Activated CD4-positive, alpha-beta T cell treated with anti-CD3 and anti-CD28 coated beads, Interleukin-2, amount 50 U/mL, for 48 hours (primary cell): ENCODE measurements at regions not wholly inside any gene's neighbourhood (a gene's known extent, or its start where the extent isn't known, plus 50 kb on each side); places are given as distances from the start of the nearest gene placed in this dataset.

Experiments used
- DNase-seq, 2 experiments: peaks; one replicate each; pipeline ENCODE4 v3.0.0-alpha.2; 2020

DNA sequence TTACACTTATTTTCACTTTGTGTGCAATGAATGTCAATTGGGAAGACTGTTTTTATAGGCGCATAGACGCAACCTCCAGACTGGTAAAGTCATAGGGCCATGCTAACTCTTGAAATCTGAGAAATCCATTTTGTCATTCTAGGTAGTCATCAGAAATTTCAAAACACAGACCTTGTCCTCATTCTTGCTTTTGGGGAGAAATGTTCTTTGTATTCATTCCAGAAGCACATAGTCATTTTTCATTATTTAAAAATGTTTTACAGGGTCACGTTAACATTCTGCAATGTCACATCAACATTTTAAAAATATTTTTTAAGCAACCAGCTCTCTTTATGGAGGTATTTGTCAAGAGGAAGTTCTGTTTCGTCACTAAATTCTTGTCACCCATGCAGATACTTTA, 898.4 kb downstream of the PDCD6IP start:
- DNase-seq, result no peak

DNA sequence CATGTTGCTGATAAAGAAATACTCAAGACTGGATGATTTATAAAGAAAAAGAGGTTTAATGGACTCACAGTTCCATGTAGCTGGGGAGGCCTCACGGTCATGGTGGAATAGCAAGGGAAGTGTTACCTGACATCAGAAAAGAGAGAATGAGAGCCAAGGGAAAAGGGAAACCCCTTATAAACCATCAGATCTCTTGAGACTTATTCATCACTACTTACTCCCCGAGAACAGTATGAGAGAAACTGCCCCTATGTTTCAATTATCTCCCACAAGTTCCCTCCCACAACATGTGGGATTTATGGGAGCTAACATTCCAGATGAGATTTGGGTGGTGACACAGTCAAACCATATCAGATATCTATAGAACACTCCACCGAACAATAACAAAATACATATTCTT, 904.6 kb downstream of the PDCD6IP start:
- DNase-seq, result no peak

DNA sequence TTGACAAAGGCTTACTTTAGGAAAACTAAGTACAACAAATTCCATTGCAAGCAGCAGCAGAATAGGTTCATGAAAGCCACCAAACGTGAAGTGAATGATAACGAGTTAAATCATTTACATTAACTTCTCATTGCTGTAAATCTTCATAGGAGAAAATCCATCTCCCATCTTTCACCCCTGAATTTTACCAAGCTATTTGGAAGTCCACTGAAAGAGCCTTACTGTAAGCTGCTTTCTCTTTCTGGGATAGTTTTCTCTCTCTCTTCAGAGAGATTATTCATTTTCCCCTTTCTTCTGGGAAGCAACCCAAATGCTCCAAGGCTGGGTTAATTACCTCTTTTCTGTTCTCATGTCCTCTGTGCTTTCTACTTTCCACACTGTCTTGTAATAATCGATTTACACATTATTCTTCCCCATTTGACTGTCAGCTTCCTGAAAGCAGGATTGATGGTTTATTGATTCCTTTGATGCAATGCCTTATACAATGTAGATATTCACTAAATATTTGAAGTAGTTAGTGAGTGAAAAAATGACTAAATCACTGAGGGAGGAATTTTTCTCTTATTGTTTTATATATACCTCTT, 914.3 kb upstream of the ARPP21 start:
- DNase-seq, result no peak

DNA sequence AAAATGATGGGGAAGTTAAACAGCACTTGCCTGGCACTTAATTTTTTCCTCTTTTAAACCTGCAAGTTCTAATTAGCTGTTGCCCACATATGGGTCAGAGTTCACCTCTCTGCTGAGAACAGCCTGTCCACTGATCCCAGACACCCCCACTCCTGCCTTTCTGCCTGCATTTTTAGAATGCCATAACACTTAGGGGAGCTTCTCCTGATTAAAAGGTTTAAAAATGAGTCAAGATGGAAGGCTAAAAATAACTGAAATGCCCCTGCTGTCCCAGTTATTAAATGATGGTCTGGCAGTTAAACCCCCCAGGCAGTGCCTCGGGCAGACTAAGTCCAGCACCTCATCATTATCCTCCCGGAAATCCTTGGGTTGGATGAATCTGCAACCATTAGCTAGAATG, 913.6 kb upstream of the ARPP21 start:
- DNase-seq, result no peak

DNA sequence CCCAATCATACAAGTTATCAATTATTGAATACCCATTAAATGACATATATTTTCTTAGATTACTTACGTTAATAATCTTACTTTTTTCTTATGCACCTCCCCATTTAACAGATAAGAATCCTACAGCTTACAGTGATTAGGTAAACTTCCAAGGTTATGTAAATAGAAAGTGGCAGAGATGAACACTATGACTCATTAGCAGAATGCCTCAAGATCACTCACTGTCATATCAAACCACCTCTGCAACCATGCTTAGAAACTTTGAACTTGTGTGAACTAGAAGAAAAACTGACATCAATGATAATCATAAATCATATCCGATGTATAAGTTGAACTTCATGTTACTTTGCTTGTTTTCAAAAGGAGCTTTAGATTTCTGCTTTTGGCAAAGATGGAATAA, 911.6 kb upstream of the ARPP21 start:
- DNase-seq, result no peak

DNA sequence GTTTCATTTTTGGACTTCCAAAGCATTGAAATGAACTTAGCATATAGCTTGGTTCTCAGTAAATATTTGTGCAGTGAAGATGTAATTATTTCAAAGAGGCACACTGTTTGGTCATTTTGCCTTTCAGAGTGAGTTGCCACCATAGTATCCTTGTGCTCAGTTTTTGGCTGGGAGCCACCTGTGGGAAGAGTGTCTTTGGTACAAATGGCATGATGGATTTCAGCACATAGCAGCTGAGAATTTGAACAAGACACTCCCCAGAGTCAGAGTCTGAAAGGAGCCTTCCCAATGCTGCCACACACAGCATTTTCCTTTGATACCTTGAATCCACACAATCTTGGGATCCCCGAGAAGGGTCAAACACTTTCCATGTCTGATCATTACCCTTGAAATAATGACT, 897.2 kb upstream of the ARPP21 start:
- no peak for DNase-seq

DNA sequence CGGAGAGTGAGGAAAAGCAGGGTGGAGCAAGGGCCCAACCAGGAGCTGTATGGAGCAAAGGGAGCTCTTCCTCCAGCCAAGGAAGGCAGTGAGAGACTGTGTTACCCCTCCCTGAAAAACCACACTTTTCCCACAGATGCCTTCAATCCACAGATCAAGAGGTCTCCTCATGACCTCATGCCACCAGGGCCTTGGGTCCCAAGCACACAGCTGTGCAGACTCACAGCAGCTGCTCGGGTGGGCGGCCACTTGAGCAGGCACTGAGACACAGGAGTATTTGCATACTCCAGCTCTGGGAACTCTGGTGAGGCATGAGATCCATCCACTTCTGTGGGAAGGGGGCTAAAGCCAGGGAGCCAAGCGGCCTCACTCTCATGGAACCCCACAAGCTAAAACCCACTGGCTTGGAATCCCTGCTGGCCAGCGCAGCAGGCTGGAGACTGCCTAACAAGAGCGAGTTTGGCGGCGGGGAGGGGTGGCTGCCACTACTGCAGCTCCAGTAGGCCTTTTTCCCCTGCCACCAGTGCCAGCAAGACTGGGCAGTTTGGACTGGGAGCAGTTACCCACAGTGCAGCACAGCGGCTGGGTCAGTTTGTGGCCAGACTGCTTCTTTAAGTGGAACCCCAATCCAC, 880.6 kb upstream of the ARPP21 start:
- no peak for DNase-seq

DNA sequence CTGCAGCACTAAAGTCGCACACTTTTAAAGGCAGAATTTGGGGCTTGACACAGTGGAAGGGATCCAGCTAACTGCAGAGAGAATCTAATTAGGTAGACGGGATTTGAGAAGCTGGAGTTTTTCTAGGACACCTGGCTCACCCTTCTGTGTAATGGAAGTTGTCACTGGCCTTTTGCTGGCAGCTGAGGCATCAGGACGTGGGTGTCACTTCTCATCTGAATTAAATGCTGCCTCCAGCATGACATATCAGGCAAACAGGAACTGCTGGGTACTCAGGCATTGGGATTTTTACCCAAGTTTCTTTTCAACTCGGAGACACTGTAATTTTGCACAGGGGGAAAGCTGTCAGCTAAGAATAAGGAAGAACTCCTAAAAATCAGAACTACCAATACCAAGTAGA, 861.9 kb upstream of the ARPP21 start:
- no peak for DNase-seq

DNA sequence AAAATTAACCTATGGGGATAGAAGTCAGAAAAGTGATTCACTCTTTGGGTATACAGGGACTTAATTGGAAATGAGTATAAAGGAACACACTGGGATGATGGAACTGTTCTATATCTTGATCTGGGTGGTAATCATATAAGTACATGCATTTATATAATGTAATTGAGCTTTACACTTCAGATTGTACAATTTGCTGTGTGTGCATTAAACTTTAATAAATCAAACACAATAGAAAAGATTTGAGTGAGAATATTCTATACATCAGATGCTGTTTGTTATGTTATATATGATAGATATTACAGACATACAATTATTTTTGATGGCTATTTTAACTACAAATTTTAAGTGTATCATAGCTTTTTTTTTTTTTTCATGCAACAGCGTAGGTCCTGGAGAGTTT, 860.2 kb upstream of the ARPP21 start:
- no peak for DNase-seq

DNA sequence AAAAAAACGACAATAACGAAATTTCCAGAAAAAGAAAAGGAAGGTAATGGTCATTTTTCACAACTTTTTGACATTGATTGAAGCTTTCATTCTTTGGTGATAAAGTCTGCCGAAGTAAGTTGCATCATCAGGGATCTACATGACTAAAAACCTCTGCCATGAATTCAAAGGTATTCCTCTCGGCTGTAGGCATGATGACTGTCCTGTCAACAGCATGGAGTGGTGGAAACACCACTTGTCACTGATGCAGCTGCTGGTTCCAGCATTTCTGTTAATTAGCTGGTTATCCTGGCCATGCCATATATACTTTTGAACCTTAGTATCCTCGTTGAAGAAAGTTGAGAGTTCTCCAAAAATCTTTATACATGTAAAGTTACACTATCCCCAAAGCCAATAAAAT, 859.0 kb upstream of the ARPP21 start:
- no peak for DNase-seq

DNA sequence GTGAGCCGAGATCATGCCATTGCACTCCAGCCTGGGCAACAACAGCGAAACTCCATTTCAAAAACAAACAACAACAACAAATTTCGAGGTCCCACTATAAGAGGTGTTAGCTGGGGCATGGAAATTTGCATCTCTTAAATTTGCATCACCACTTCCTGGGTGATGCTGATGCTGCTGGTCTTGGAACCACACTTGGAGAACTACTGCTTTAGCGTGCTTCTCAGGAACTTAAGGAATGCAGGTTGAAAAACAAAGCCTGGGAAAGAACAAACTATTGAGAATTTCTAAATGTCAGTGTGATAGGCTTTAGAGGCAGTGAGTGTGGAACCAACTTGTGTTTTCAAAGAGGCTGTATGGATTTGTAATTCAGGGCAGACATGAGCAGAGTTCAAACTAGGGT, 858.4 kb upstream of the ARPP21 start:
- DNase-seq, result no peak

DNA sequence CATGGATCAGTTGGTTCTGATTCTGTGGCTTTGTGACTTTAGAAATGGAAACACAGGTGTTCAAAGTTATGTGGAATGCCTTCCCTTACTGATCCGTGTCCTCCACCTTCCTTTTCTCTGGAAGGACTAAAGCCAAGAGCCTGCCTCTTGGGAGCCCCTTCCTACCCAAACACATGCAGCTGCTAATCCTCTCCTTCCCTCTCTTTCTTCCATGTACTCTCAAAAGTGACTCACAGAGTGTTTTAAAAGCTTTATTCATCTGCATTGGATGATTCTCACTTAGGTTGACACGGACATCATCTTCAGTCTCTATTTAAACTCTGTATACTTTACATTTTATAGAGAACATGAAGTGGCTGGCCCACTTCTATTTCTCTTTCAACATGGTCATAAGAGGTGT, 856.5 kb upstream of the ARPP21 start:
- no peak for DNase-seq

DNA sequence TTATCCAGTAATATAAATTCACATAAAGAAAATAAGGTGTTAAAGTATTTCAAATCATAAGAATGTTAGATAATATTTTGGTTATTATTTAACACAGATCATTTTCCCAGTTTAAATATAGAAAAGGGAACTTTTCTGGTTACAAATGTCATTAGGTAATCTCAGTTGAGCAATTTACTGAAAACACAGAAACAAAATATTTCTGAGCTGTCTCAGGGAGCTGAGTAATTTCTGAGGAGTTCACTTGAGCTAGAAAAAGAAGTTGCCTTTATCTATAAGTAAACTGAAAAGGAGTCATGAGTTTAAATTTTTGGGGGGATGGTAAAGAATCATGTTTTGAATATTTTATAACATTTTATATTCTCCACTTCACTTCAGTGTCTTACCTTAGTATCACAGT, 855.4 kb upstream of the ARPP21 start:
- DNase-seq, result no peak

DNA sequence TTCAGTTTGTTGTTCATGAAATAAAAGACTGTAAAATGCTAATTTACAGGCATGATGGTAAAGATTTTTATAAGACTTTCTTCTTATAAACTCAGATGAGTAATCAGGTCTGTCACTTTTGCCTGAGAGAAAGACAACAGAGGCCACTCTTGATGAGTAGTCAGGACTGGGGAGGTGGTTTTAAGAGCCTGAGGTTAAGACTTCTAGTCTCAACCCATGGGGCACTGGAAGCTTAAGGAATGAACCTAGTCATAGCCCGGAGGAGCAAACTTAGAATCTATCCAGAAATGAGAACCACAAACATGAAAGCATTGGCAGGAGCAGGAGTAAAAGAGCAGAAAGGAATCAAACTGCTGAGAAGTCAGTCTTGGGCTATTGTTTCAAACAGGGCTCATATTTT, 846.3 kb upstream of the ARPP21 start:
- DNase-seq, result no peak

DNA sequence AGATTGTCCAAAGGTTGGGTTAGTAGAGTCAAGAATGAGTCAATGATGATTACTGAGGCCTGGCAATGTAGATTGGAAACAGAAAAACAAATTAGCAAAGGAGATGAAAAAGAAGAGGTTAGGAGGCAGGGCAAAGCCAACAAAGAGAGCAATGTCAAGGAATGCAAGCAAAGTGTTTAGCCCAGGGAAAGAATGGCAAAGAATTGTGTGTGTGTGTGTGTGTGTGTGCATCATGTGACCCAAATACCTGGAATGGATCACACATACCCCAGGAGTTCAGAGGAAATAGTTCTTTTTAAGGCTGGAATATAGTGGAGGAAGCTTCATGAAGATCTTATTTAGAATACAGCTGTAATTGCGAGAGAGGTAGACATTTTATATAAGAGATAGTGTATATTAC, 831.7 kb upstream of the ARPP21 start:
- DNase-seq, result no peak

DNA sequence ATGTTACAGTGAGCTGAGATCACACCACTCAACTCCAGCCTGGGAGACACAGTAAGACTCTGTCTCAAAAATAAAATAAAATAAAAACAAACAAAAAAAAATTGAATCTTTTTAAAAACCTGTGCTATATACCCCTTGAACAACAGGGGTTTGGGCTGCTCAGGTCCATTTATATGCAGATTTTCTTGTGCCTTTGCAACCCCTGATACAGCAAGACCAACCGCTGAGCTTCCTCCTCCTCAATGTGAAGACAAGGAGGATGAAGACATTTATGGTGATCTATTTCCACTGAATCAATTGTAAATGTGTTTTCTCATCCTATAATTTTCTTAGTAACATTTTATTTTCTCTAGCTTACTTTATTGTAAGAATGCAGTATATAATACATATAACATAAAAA, 831.0 kb upstream of the ARPP21 start:
- no peak for DNase-seq

DNA sequence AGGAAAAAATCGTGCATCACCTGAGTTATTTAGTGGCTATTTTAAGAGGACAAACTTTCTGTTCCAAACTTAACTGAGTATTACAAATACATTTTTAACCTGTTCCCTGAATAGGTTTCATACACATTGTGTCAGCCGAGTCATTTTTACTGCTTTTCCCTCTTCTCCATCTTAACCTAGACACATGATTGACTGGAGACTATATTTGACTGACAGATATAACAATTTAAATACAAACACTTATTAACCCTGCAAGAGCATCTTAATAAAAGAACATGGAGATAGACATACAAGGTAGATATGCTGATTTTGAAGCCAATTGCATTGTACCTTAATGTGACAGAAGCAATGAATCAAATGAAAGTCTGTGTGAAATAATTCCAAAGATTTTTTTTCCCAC, 810.5 kb upstream of the ARPP21 start:
- DNase-seq, result no peak

DNA sequence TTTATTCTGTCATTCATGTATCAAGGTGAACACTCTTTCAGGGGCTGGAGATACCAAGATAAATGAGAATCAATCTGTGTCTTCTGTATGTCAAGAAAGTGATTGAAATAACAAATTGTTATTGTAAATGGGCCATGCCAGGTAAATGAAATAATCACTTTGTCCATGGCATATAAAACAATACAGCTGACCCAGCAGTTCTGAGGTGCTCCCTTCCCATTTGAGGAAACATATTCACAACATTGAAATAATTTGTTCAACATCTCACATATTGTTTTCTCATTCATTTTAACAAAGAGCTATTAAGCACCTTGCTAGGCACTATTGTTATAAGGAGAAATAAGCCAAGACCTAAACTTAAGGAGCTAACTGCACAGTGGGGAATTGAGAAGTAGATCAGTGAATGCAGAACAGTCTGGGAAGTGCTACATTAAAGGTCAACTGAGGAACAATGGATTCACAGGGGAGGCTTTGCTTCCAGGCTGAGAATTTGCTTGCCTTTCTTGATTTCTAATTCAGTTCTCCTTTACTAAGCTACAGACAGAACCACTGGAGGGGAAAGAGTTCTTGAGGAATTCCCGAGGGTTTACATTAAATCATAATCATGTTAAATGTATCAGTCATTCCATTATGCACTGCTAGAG, 806.3 kb upstream of the ARPP21 start:
- DNase-seq, result no peak

DNA sequence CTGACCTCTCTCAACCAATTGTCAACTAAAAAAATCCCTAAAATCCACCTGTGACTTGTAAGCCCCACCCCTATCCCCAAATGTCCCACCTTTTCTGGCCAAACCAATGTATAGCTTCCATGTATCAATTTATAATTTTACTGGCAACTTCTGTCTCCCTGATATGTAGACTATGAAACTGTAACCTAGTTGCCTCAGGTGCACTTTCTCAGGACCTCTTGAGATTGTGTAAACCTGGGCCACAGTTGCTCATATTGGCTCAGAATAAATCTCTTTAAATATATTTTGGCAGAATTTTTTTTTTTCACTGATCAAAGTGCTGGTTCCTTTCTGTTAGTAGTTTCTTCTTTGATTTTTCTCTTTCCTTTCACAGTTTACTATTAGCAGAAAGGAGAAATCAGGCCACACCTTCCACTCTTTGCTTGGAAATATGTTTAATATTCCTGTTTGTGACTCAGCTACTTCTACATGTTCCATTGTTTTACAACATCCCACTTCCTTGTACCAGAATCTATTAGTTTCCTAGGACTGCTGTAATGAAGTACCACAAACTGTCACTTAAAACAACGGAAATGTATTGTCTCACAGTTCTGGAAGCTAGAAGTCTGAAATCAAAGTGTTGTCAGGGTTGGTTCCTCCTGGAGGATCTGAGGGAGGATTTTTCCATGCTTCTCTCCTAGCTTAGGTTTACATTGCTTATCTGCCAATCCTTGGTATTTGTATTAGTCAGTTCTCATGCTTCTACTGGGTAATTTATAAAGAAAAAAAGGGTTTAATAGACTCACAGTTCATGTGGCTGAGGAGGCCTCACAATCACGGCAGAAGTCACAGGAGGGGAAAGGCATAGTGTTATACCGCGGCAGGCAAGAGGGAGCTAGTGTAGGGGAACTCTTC, 801.2 kb upstream of the ARPP21 start:
- no peak for DNase-seq

DNA sequence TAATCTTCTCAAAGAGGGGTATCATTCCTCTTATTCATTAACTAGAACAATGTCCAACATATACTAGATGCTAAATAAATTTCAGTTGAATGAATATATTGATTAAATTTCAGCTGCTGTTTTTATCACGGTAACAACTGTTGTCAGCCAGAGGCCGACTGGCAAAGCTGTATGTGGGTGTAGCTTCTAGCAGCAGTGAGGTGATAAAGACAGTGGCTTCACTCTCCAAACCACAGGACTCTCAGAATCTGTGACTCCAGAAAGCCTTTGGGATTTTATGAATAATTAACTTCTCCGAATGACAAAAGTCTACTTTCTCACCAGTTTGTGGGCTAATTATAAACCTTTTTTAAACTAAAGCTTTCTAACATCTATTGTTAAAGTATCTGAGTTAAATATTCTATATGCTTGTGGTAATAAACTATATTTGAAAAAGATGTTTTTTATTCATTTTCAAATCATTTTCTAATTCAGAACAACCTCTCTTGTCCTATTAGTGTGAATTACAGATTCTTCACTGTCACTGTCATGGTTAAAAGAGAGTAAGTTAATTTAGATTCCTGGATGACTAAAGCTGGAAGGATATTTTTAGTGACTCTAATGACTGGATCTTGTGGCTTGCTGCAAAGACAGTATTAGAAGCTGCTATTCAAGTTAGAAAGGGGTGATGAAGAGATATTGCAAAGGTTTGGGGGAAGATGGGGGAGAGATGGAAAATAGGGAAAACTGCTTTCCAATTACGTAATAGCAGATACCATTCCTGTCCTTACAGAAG, 796.4 kb upstream of the ARPP21 start:
- DNase-seq, result no peak

DNA sequence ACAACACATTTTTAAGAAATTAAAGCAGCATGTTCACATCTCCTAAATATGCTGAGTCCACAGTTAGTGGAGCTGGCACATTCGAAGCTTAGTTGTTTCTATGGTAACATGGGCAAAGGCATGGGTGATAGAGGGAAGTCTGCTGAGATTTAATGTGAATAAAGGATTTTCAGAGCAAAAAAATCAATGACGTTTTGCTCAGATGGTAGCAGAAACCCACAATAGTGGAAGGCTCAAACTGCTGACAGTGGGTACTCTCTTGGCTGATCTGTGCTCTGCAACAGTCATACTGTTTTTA, 795.1 kb upstream of the ARPP21 start:
- DNase-seq, result no peak

DNA sequence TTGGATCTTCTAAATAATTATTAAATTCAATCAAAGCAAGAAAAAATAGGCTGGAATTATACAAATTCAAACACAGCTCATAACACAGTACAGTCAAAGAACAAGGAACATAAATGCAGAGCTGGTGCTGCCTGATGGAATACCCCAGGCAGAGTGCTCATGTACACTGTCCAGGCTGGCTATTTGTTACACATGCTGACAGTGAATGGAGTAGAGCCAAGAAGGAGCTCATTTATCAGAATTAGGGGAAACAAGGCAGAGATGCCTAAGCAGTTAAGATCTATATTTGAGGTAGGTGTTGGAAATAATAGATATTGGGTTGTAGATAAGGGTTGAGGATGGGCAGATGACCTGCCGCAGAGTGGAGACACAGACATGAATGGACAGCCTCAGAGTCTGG, 788.2 kb upstream of the ARPP21 start:
- DNase-seq, result no peak

DNA sequence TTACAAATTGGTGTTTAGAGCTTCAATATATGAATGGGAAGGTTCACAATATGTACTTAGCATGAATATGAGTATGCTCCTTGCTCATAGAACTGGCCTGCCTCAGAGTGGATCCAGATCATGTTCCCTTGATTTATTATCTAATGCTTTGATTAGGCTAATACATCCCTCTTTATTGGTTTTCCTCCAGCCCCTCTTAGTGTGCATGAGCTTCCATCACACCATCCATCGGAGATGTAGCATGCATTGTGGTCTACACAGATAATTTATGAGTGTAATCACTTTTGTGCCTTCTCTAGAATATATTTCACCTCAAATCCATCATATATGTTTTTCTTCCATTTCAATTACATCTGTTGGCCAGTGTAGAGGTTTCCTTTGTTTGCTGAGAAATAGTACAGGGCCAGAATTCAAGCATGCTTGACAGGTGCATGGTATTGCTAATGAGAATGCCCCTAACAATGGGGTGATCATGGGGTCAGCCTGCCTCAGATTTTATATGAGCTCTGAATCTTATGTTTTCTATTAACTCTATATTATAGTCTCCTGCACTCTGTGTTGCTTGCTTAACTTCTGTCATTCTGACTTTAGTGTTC, 786.4 kb upstream of the ARPP21 start:
- DNase-seq, result no peak
